ENCODE measurements at regions not wholly inside any gene's neighbourhood (a gene's known extent, or its start where the extent isn't known, plus 50 kb on each side); places are given as distances from the start of the nearest gene placed in this dataset.

GRCh38 chr4:95758001-95758400 lies 81.9 kb upstream of the PDHA2 start:
- Histone ChIP-seq H3K27me3 (no peaks in the 10 kb centered on the region), H3K9me3 (no peaks in the 10 kb centered on the region), H3K4me1 (no peaks in the 10 kb centered on the region), H3K36me3 (no peaks in the 10 kb centered on the region), H3K27ac (no peak overlapping the region), H3K4me3 (replicated peaks in 1 of 3) (no peak overlapping the region)
- TF ChIP-seq CTCF (IDR thresholded peaks at IDR 0.05) (no peak), POLR2A (IDR thresholded peaks at IDR 0.05) (no peak)
- intact Hi-C loops (cut with DNase I), result no loop called here
- no peak for DNase-seq

GRCh38 chr4:95754667-95755066 lies 85.2 kb upstream of the PDHA2 start:
- no peak overlapping the region for H3K4me3 ChIP-seq (replicated peaks in 1 of 3)
- WGBS, 2 donors, result 84 to 91% methylated on average over 2 of the region's 2 CpGs
- TF ChIP-seq POLR2A (IDR thresholded peaks at IDR 0.05), result no peak
- no peaks in the 10 kb centered on the region for H3K36me3 ChIP-seq
- DNase-seq, result no peak
- intact Hi-C loops (cut with DNase I), result no loop called here
- H3K4me1 ChIP-seq, result no peaks in the 10 kb centered on the region
- no peaks in the 10 kb centered on the region for H3K9me3 ChIP-seq
- no peaks in the 10 kb centered on the region for H3K27me3 ChIP-seq
- H3K27ac ChIP-seq, result no peak overlapping the region

GRCh38 chr4:95749204-95749603 lies 90.7 kb upstream of the PDHA2 start:
- TF ChIP-seq POLR2A (IDR thresholded peaks at IDR 0.05) (no peak), CTCF (IDR thresholded peaks at IDR 0.05) (no peak)
- Histone ChIP-seq H3K36me3 (no peaks in the 10 kb centered on the region), H3K4me3 (replicated peaks in 1 of 3) (no peak overlapping the region), H3K27me3 (no peaks in the 10 kb centered on the region), H3K9me3 (no peaks in the 10 kb centered on the region), H3K27ac (no peak overlapping the region), H3K4me1 (no peaks in the 10 kb centered on the region)
- DNase-seq, result no peak
- 91 to 93% methylated on average over 3 of the region's 3 CpGs for WGBS, 2 donors
- intact Hi-C loops (cut with DNase I), result no loop called here

- no peaks in the 10 kb centered on the region for H3K9me3 ChIP-seq
- intact Hi-C loops (cut with DNase I), result no loop called here
- no peak for DNase-seq
- no peak overlapping the region for H3K27ac ChIP-seq
- no peaks in the 10 kb centered on the region for H3K36me3 ChIP-seq
- H3K27me3 ChIP-seq, result no peaks in the 10 kb centered on the region
- H3K4me1 ChIP-seq, result no peaks in the 10 kb centered on the region
- TF ChIP-seq POLR2A (IDR thresholded peaks at IDR 0.05), result no peak
- no peak for TF ChIP-seq CTCF (IDR thresholded peaks at IDR 0.05)
- no peak overlapping the region for H3K4me3 ChIP-seq (replicated peaks in 1 of 3)
These were observed 97.0 kb upstream of the PDHA2 start for GRCh38 chr4:95742872-95743271.

- H3K4me1 ChIP-seq, result no peaks in the 10 kb centered on the region
- no peak for DNase-seq
- TF ChIP-seq POLR2A (IDR thresholded peaks at IDR 0.05), result no peak
- TF ChIP-seq CTCF (IDR thresholded peaks at IDR 0.05), result no peak
- H3K27ac ChIP-seq, result no peak overlapping the region
- H3K27me3 ChIP-seq, result no peaks in the 10 kb centered on the region
- WGBS, 2 donors, result 75 to 86% methylated on average over 1 of the region's 1 CpG
- H3K4me3 ChIP-seq (replicated peaks in 1 of 3), result no peak overlapping the region
- intact Hi-C loops (cut with DNase I), result no loop called here
- no peaks in the 10 kb centered on the region for H3K9me3 ChIP-seq
- H3K36me3 ChIP-seq, result no peaks in the 10 kb centered on the region
These were observed 97.7 kb upstream of the PDHA2 start for GRCh38 chr4:95742179-95742578.

- Histone ChIP-seq H3K36me3 (no peaks in the 10 kb centered on the region), H3K4me1 (peaks cover 0 to under 1% of the 10 kb centered on the region in 2 donors), H3K27ac (no peak overlapping the region), H3K9me3 (no peaks in the 10 kb centered on the region), H3K4me3 (replicated peaks in 1 of 3) (no peak overlapping the region), H3K27me3 (no peaks in the 10 kb centered on the region)
- TF ChIP-seq POLR2A (IDR thresholded peaks at IDR 0.05), result no peak
- no peak for TF ChIP-seq CTCF (IDR thresholded peaks at IDR 0.05)
- DNase-seq, result no peak
- intact Hi-C loops (cut with DNase I), result no loop called here
These were observed 107.8 kb upstream of the PDHA2 start for GRCh38 chr4:95732061-95732460.

Data from thyroid gland (tissue), 4 donors.